ENCODE measurements at regions not wholly inside any gene's neighbourhood (a gene's known extent, or its start where the extent isn't known, plus 50 kb on each side); places are given as distances from the start of the nearest gene placed in this dataset.
"Not testable (repeated sequence)": the region's sequence is repeated elsewhere in the genome, so short reads cannot be mapped to it uniquely, and the experiment has no call there.

DNA sequence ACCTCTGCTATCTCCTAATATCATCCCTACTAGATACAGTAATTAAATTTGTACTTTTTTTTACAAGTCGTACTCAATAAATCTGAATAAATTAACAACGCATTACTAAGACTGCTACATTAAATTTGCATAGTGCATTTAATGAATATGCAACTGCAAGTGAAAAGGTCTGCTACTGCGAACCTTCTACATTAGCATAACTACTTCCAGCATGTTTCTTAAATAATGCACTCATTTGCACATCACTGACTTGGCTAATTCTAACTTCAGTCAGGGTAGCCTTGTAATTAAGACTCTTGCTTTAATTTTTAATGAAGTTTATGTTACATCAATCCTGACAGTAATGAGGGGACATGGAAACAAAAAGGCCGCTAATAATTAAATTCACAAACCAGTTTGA is 98.9 kb upstream of the FOXB1 start:
- TF ChIP-seq, protein P1, sequence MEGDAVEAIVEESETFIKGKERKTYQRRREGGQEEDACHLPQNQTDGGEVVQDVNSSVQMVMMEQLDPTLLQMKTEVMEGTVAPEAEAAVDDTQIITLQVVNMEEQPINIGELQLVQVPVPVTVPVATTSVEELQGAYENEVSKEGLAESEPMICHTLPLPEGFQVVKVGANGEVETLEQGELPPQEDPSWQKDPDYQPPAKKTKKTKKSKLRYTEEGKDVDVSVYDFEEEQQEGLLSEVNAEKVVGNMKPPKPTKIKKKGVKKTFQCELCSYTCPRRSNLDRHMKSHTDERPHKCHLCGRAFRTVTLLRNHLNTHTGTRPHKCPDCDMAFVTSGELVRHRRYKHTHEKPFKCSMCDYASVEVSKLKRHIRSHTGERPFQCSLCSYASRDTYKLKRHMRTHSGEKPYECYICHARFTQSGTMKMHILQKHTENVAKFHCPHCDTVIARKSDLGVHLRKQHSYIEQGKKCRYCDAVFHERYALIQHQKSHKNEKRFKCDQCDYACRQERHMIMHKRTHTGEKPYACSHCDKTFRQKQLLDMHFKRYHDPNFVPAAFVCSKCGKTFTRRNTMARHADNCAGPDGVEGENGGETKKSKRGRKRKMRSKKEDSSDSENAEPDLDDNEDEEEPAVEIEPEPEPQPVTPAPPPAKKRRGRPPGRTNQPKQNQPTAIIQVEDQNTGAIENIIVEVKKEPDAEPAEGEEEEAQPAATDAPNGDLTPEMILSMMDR (IDR thresholded peaks at IDR 0.05; ENCODE audit: insufficient read depth, low read depth, low read length, missing control alignments) = no peak
- no peak for DNase-seq (ENCODE audit: low read depth)
- no peak overlapping the region for H3K4me3 ChIP-seq (ENCODE audit: low read depth, low read length)

DNA sequence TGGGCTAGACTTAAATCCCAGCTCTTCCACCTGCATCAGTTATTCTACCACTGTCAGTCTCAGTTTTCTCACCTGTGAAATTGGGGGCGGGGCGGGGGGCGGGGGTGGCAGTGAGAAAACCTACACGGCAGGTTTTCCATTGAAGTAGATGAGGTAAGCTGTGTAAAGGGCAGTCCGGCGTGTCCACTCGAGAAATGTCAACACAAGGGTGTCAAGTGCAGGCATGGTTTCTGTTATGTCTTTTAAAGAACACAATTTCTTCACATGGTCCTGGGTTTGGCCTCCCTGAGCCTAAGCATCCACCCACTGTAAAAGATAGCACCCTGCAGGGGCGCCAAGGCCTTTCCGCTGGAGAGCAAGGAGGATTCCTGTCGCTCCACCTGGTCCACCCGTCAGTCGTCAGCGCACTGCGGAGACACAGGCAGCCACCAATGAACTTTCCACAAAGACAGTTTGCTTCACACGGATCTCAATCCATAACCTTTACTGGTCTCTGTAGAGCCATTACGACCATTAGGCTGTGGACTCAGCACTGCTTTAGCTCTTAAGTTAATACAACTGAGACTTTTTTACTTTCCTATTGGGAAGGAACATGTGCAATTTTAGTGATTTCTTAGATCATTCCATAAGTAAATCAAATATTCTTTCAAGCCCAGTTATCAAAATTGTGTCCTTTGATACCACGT is 99.5 kb upstream of the FOXB1 start:
- TF ChIP-seq, protein P1 (IDR thresholded peaks at IDR 0.05; ENCODE audit: insufficient read depth, low read depth, low read length, missing control alignments) = no peak
- no peak for DNase-seq (ENCODE audit: low read depth)
- no peak overlapping the region for H3K4me3 ChIP-seq (ENCODE audit: low read depth, low read length)

DNA sequence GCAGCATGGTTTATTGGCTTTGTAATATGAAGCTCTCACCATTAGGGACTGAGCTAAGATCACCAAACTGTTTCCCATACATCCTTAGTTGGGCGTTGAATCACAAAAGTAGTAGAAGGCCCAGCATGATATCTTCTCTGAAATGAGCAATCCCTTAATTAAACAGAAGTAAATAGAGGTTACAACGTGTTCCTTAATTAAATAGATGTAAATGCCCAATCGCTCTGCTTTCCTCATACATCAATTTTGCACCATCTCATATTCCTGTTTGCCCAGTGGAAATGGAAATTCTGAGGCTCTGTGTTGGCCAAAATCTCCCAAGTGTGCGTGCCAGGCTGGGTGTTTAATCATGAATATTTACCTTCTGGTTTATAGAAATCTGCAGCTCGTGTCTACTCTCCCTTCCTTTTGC is 107.4 kb upstream of the FOXB1 start:
- DNase-seq (ENCODE audit: low read depth) = no peak
- TF ChIP-seq, protein P1 (IDR thresholded peaks at IDR 0.05; ENCODE audit: insufficient read depth, low read depth, low read length, missing control alignments) = no peak
- H3K4me3 ChIP-seq (ENCODE audit: low read depth, low read length) = no peak overlapping the region

DNA sequence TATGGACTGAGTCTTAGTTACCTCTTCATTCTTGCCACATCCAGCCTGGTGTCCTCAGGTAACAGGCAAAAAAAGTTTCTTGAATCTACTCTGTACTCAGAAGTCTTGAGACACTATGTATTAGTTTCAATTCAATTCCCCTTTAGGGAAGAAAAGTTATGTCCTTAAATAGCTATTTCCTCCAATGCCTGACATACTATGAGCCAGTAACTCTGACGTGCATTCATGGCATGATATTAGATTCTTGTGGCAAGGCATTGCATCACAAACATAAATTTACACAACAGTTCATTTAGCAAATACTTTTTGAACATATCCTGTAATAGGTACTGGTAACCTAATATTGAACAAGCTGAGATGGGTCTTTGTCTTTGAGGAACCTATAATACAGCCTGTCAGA is 109.3 kb upstream of the FOXB1 start:
- TF ChIP-seq, protein P1 (IDR thresholded peaks at IDR 0.05; ENCODE audit: insufficient read depth, low read depth, low read length, missing control alignments) = no peak
- no peak overlapping the region for H3K4me3 ChIP-seq (ENCODE audit: low read depth, low read length)
- no peak for DNase-seq (ENCODE audit: low read depth)

DNA sequence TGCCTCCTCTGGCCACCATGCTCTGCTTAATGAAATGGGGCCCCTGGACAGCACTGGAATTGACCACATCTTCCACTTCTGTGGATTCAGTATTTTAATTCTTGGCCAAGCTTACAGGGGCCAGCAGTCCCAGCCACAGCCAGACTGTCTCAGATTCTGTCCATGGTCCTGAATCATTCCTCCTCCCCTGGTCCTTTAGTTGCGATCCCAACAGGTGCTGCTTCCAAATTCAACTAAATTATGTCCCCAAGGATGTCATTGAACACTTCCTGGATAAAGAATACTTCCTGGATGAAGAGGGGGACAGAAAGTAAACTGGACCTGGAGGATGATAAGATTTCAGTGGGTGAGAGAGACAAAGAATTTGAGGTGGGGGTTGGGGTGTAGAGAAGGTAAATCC is 111.1 kb upstream of the FOXB1 start:
- TF ChIP-seq, protein P1 (IDR thresholded peaks at IDR 0.05; ENCODE audit: insufficient read depth, low read depth, low read length, missing control alignments) = no peak
- no peak for DNase-seq (ENCODE audit: low read depth)
- H3K4me3 ChIP-seq (ENCODE audit: low read depth, low read length) = no peak overlapping the region

DNA sequence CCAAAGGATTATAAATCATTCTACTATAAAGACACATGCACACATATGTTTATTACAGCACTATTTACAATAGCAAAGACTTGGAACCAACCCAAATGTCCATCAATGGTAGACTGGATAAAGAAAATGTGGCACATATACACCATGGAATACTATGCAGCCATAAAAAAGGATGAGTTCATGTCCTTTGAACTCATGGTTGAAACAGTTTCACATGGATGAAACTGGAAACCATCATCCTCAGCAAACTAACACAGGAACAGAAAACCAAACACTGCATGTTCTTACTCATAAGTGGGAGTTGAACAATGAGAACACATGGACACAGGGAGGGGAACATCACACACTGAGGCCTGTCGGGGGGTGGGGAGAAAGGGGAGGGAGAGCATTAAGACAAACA is 116.2 kb upstream of the FOXB1 start:
- not testable (repeated sequence) for DNase-seq (ENCODE audit: low read depth)

DNA sequence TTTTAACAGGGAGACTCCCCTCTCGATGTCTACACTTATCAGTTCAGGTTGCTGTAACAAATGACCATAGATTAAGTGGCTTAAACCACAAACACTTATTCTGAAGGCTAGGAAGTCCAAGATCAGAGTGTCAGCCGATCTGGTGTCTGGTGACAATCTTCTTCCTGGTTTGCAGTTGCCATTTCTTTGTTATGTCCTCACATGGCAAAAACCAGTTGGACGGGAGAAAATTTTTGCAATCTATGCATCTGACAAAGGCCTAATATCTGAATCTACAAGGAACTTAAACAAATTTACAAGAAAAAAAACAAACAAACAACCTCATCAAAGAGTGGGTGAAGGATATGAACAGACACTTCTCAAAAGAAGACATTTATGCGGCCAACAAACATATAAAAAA is 116.9 kb upstream of the FOXB1 start:
- TF ChIP-seq, protein P1 (IDR thresholded peaks at IDR 0.05; ENCODE audit: insufficient read depth, low read depth, low read length, missing control alignments) = no peak
- H3K4me3 ChIP-seq (ENCODE audit: low read depth, low read length) = no peak overlapping the region
- DNase-seq (ENCODE audit: low read depth) = no peak

More for the DNA sequence above, 116.2 kb upstream of the FOXB1 start:
- not testable (repeated sequence) for H3K4me3 ChIP-seq (ENCODE audit: low read depth, low read length)

Measured in GM12865 (cell line).